Brain microvascular endothelial cell (primary cell): ENCODE measurements at regions not wholly inside any gene's neighbourhood (a gene's known extent, or its start where the extent isn't known, plus 50 kb on each side); places are given as distances from the start of the nearest gene placed in this dataset.

Experiments
- DNase-seq: peaks from one replicate; pipeline ENCODE4 v3.0.0-alpha.2; 2020
- H3K27ac ChIP-seq: fragments of 250-450 bp; sonication (Bioruptor Pico); 2 replicates; pipeline ENCODE4 v1.5.1; 2020; ENCODE audit warnings: mild to moderate bottlenecking, moderate library complexity
- H3K27me3 ChIP-seq: fragments of 250-450 bp; sonication (Bioruptor Pico); replicated peaks from 2 replicates; pipeline ENCODE4 v1.5.1; 2020; ENCODE audit warnings: mild to moderate bottlenecking
- H3K36me3 ChIP-seq: fragments of 250-450 bp; sonication (Bioruptor Pico); replicated peaks from 2 replicates; pipeline ENCODE4 v1.5.1; 2020; ENCODE audit warnings: mild to moderate bottlenecking
- H3K4me3 ChIP-seq: 2 replicates; pipeline ENCODE4 v1.5.1; 2011; ENCODE audit warnings: low read depth, mild to moderate bottlenecking, control low read depth, low read length, moderate library complexity
- CTCF ChIP-seq: IDR thresholded peaks from 2 replicates; pipeline ENCODE4 v1.5.1; 2011; ENCODE audit warnings: low read depth, mild to moderate bottlenecking, moderate library complexity, low read length, control low read depth, inconsistent platforms; ENCODE audit errors: missing control alignments
- in situ Hi-C: cut with HindIII; loops from 2 replicates; pipeline ENCODE4 v1.10.0; 2017; ENCODE audit warnings: low sequenced_read_pairs, low pct_ligation_motif_present

GRCh38 chr10:105634281-105634680 lies 993.2 kb downstream of the SORCS3 start:
- TF ChIP-seq CTCF, result no peak
- Histone ChIP-seq H3K27me3 (no peaks in the 10 kb centered on the region), H3K27ac (no peak overlapping the region), H3K4me3 (no peak overlapping the region), H3K36me3 (no peaks in the 10 kb centered on the region)
- no peak for DNase-seq
- in situ Hi-C loops, result no loop called here

- Histone ChIP-seq H3K36me3 (no peaks in the 10 kb centered on the region), H3K27me3 (no peaks in the 10 kb centered on the region), H3K4me3 (no peak overlapping the region), H3K27ac (no peak overlapping the region)
- DNase-seq, result no peak
- in situ Hi-C loops, result no loop called here
- TF ChIP-seq CTCF, result no peak
These were observed 974.8 kb downstream of the SORCS3 start for GRCh38 chr10:105615715-105616365.

- H3K27ac ChIP-seq, result no peak overlapping the region
- TF ChIP-seq CTCF, result no peak
- DNase-seq, result no peak
- in situ Hi-C loops, result no loop called here
- no peaks in the 10 kb centered on the region for H3K27me3 ChIP-seq
- no peak overlapping the region for H3K4me3 ChIP-seq
- no peaks in the 10 kb centered on the region for H3K36me3 ChIP-seq
These were observed 970.2 kb downstream of the SORCS3 start for GRCh38 chr10:105611244-105611798.

- no peak for DNase-seq
- no peak for TF ChIP-seq CTCF
- in situ Hi-C loops, result no loop called here
- Histone ChIP-seq H3K36me3 (no peaks in the 10 kb centered on the region), H3K27ac (no peak overlapping the region), H3K4me3 (no peak overlapping the region), H3K27me3 (no peaks in the 10 kb centered on the region)
These were observed 968.4 kb downstream of the SORCS3 start for GRCh38 chr10:105609451-105609850.

- Histone ChIP-seq H3K27me3 (no peaks in the 10 kb centered on the region), H3K4me3 (no peak overlapping the region), H3K36me3 (no peaks in the 10 kb centered on the region), H3K27ac (no peak overlapping the region)
- no peak for DNase-seq
- no peak for TF ChIP-seq CTCF
- in situ Hi-C loops, result no loop called here
These were observed 964.8 kb downstream of the SORCS3 start for GRCh38 chr10:105605918-105606317.

GRCh38 chr10:105605104-105605503 lies 964.0 kb downstream of the SORCS3 start:
- H3K27ac ChIP-seq, result no peak overlapping the region
- in situ Hi-C loops, result no loop called here

More at GRCh38 chr10:105605104-105605503, 964.0 kb downstream of the SORCS3 start:
- H3K4me3 ChIP-seq, result no peak overlapping the region
- no peaks in the 10 kb centered on the region for H3K27me3 ChIP-seq
- no peak for TF ChIP-seq CTCF
- H3K36me3 ChIP-seq, result no peaks in the 10 kb centered on the region
- DNase-seq, result no peak
